ENCODE measurements at regions not wholly inside any gene's neighbourhood (a gene's known extent, or its start where the extent isn't known, plus 50 kb on each side); places are given as distances from the start of the nearest gene placed in this dataset.
"Not testable (repeated sequence)": the region's sequence is repeated elsewhere in the genome, so short reads cannot be mapped to it uniquely, and the experiment has no call there.

DNA sequence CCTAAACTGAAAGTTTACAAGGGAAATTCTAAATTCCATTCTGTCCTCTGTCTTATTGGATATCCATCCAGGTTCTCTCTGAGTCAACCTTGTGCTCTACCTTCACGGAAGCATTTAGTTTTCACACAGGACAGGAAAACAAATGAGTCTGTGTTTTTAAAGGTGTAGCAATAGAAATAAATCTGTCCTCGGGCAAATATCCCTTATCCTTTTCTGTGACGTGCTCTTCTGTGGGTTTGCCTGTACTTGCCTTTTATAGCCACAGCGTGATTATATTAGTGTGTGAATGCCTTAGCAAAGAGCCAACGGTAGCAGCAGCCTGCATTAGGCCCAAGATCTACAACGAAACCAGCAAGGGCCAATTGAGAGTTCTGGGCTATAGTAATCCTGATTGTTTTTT, 127.2 kb upstream of the PLSCR5 start:
- H3K4me3 ChIP-seq (ENCODE audit: low read depth, low read length) = no peak overlapping the region
- no peak for DNase-seq (ENCODE audit: low read depth)
- TF ChIP-seq, protein P1, sequence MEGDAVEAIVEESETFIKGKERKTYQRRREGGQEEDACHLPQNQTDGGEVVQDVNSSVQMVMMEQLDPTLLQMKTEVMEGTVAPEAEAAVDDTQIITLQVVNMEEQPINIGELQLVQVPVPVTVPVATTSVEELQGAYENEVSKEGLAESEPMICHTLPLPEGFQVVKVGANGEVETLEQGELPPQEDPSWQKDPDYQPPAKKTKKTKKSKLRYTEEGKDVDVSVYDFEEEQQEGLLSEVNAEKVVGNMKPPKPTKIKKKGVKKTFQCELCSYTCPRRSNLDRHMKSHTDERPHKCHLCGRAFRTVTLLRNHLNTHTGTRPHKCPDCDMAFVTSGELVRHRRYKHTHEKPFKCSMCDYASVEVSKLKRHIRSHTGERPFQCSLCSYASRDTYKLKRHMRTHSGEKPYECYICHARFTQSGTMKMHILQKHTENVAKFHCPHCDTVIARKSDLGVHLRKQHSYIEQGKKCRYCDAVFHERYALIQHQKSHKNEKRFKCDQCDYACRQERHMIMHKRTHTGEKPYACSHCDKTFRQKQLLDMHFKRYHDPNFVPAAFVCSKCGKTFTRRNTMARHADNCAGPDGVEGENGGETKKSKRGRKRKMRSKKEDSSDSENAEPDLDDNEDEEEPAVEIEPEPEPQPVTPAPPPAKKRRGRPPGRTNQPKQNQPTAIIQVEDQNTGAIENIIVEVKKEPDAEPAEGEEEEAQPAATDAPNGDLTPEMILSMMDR (conservative IDR thresholded peaks at IDR 0.05; ENCODE audit: low read depth, low read length) = no peak

DNA sequence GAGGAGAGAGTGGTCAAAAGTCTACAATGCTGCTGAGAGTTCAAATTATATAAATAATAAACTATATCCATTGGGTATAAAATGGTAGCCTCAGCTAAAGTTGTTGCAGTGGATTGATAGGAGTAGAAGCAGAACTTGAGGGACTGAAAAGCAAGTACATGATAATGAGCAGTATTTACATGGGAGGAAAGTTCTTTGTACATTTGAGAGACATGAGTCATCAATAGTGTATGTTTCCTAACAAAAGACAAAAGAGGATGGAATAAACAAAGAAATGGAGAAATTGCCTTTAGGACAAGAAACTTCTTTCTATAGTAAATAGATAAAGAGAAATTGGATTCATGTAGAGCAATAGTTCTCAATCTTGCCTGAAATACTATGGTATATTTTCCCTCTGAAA, 110.0 kb upstream of the PLSCR5 start:
- DNase-seq (ENCODE audit: low read depth) = no peak
- TF ChIP-seq, protein P1 (conservative IDR thresholded peaks at IDR 0.05; ENCODE audit: low read depth, low read length) = no peak

DNA sequence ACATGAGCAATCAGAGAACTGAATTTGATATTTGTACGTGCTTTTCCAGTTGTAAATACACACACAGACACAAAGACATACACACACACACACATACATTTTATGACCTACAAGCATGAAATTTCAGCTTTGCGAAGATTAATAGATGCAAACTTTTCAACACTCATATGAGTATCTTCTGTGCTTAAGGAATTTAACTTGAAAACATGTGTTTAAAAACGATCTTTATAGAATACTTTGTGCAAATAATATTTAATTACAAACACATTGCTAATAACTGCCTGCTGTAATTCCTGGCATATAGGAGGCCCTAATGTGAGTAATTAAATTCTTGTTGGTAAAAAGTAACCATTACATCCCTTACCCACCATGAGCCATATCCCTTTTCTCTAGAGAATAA, 107.7 kb upstream of the PLSCR5 start:
- no peak overlapping the region for H3K4me3 ChIP-seq (ENCODE audit: low read depth, low read length)
- no peak for DNase-seq (ENCODE audit: low read depth)
- TF ChIP-seq, protein P1 (conservative IDR thresholded peaks at IDR 0.05; ENCODE audit: low read depth, low read length) = no peak

More for the DNA sequence above, 110.0 kb upstream of the PLSCR5 start:
- H3K4me3 ChIP-seq (ENCODE audit: low read depth, low read length) = no peak overlapping the region

DNA sequence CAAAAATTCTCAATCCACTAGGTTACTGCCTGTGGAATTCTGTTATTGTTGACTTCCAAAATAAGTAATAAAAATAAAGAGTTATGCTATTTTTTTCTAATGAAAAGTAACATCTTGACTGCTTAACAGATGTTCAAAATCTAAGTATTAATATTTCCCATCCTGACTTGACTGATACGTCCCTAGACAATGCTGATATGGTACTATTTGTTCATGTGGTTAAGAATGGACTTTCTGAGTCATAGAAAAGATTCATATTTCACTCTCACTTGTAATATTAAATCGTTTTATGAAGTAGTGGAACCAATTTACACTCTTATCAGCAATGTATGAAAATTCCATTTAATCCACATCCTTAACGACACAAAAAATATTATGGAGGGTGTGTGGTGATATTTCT, 104.8 kb upstream of the PLSCR5 start:
- H3K4me3 ChIP-seq (ENCODE audit: low read depth, low read length) = no peak overlapping the region
- no peak for DNase-seq (ENCODE audit: low read depth)
- TF ChIP-seq, protein P1 (conservative IDR thresholded peaks at IDR 0.05; ENCODE audit: low read depth, low read length) = no peak

DNA sequence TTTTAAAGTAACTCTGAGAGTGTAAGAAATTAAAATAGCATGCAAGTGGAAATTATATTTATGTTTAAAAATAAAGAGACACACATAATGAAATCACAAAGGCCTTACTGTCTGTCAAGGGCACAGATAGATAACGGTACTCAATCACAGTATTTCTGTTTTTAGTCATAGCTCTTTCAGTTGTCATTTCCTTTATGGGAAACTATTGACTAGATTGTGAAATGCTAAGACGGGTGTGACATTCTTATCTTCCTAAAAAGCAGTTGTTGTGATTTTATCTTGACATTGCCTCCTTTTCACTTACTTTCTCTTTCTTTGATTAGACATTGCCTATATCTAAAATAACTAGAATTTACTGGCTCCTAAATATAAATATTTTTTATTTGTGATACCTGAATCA, 100.1 kb upstream of the PLSCR5 start:
- TF ChIP-seq, protein P1 (conservative IDR thresholded peaks at IDR 0.05; ENCODE audit: low read depth, low read length) = no peak
- DNase-seq (ENCODE audit: low read depth) = no peak
- H3K4me3 ChIP-seq (ENCODE audit: low read depth, low read length) = no peak overlapping the region

DNA sequence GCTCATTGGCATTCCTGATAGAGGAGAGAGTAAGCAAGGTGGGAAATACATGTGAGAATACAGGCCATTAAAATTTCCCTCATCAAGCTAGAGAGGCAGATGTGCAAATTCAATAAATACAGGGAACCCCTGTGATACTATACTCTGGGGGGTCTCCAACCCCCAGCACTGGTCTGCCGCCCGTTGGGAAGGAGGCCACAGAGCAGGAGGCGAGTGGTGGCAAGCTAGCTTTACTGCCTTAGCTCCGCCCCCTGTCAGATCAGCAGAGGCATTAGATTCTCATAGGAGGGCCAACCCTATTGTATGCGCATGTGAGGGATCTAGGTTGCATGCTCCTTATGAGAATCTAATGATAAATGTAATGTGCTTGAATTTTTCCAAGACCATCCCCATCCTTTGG, 97.1 kb upstream of the PLSCR5 start:
- TF ChIP-seq, protein P1 (conservative IDR thresholded peaks at IDR 0.05; ENCODE audit: low read depth, low read length) = no peak
- DNase-seq (ENCODE audit: low read depth) = no peak
- no peak overlapping the region for H3K4me3 ChIP-seq (ENCODE audit: low read depth, low read length)

DNA sequence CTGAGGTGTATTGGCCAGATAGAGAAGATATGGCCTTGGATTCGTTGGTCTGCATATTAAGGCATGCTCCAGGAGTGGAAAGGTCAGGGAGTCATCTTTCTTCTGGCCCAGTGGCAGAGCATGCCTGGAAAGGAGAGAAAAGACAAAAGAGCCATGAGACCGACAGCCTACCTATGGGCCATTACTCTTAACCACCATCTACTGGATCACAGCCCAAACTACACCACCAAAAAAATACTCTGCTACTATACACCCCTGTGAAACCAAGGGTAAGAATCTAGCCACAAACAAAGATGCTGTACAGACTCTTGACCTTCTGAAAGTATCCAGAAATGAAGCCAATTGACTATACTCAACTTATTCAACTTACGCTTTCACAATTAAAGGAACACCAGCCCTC, 96.1 kb upstream of the PLSCR5 start:
- TF ChIP-seq, protein P1 (conservative IDR thresholded peaks at IDR 0.05; ENCODE audit: low read depth, low read length) = no peak
- H3K4me3 ChIP-seq (ENCODE audit: low read depth, low read length) = no peak overlapping the region
- DNase-seq (ENCODE audit: low read depth) = no peak

DNA sequence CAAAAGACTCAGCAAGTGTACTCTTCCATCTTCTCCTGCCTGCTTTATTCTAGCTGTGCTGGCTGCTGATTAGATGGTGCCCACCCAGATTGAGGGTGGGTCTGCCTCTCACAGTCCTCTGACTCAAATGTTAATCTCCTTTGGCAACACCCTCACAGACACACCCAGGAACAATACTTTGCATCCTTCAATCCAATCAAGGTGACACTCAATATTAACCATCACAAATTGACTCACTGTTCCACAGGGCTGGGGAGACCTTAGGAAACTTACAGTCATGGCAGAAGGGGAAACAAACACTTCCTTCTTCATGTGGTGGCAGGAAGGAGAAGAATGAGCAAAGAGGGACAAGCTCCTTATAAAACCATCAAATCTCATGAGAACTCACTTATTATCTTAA, 94.9 kb upstream of the PLSCR5 start:
- H3K4me3 ChIP-seq (ENCODE audit: low read depth, low read length); DNase-seq (ENCODE audit: low read depth): not testable (repeated sequence)
